Mesothelial cell of epicardium (in vitro differentiated cells): ENCODE measurements at regions not wholly inside any gene's neighbourhood (a gene's known extent, or its start where the extent isn't known, plus 50 kb on each side); places are given as distances from the start of the nearest gene placed in this dataset.

Source experiments
- DNase-seq, 2 experiments: peaks; one replicate each; pipeline ENCODE4 v3.0.0; 2021; ENCODE audit warnings: low spot score in 2 of 2; ENCODE audit not compliant: unreplicated experiment in 2 of 2
- H3K27ac Mint-ChIP-seq: 2 replicates; pipeline ENCODE4 v1.8.0; 2021; ENCODE audit warnings: mixed read lengths
- H3K27me3 Mint-ChIP-seq: 2 replicates; pipeline ENCODE4 v1.8.0; 2021; ENCODE audit warnings: low read depth, mixed read lengths
- H3K36me3 Mint-ChIP-seq: 2 replicates; pipeline ENCODE4 v1.8.0; 2021; ENCODE audit warnings: mixed read lengths
- H3K4me1 Mint-ChIP-seq: 2 replicates; pipeline ENCODE4 v1.8.0; 2021; ENCODE audit warnings: mixed read lengths
- H3K4me3 Mint-ChIP-seq: 2 replicates; pipeline ENCODE4 v1.8.0; 2021; ENCODE audit warnings: mild to moderate bottlenecking, moderate library complexity, mixed read lengths
- H3K9me3 Mint-ChIP-seq: 2 replicates; pipeline ENCODE4 v1.8.0; 2021; ENCODE audit warnings: mixed read lengths
- TF ChIP-seq, protein P1 (sequence below): fragments of 200-600 bp; sonication (generic); IDR thresholded peaks from one replicate; pipeline ENCODE4 v1.5.0; 2021; ENCODE audit warnings: antibody characterized with exemption; ENCODE audit not compliant: unreplicated experiment

DNA sequence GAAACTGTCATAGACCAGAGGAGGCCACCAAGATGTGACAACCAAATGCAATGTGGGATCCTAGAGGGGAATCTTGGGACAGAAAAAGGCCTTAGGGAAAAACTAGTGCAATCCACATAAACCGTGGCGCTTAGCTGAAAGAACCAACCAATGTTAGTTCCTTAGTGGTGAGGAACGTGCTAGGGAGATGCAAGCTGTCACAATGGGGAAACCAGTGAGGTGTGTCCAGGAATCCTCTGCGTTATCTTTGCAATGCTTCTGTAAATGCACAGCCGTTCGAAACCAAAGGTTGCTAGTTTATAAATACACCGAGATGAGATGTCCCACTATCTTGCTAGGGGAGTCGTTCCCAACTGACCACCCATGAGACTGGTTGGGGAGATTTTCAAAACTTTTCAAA is 157.0 kb upstream of the ID2 start:
- Mint-ChIP-seq H3K36me3 (no peaks in the 10 kb centered on the region), H3K27ac (no peak overlapping the region), H3K4me1 (peaks cover 16% of the 10 kb centered on the region), H3K9me3 (no peaks in the 10 kb centered on the region), H3K27me3 (no peaks in the 10 kb centered on the region), H3K4me3 (no peak overlapping the region)
- TF ChIP-seq, protein P1, sequence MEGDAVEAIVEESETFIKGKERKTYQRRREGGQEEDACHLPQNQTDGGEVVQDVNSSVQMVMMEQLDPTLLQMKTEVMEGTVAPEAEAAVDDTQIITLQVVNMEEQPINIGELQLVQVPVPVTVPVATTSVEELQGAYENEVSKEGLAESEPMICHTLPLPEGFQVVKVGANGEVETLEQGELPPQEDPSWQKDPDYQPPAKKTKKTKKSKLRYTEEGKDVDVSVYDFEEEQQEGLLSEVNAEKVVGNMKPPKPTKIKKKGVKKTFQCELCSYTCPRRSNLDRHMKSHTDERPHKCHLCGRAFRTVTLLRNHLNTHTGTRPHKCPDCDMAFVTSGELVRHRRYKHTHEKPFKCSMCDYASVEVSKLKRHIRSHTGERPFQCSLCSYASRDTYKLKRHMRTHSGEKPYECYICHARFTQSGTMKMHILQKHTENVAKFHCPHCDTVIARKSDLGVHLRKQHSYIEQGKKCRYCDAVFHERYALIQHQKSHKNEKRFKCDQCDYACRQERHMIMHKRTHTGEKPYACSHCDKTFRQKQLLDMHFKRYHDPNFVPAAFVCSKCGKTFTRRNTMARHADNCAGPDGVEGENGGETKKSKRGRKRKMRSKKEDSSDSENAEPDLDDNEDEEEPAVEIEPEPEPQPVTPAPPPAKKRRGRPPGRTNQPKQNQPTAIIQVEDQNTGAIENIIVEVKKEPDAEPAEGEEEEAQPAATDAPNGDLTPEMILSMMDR: no peak
- DNase-seq: no peak

DNA sequence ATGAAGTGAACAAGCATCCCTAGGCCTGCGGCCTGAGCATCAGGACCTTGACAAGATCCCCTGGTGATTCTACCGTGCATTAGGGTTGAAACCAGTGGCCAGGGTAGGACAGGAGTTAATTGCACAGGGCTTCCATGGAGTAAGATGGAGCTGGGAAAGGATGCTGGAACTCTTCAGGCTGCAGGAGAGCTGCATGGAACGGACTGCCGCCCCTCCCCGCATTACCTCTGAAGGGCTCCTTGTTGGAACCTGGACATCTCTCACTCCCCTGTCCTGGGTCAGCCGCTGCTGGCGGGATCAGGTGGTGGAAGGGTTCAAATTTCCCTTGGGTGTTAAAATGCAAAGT is 156.6 kb upstream of the ID2 start:
- H3K27me3 Mint-ChIP-seq: no peaks in the 10 kb centered on the region
- H3K9me3 Mint-ChIP-seq: no peaks in the 10 kb centered on the region
- H3K36me3 Mint-ChIP-seq: no peaks in the 10 kb centered on the region
- H3K27ac Mint-ChIP-seq: no peak overlapping the region
- TF ChIP-seq, protein P1: no peak
- no peak overlapping the region for H3K4me3 Mint-ChIP-seq
- peaks cover 16% of the 10 kb centered on the region for H3K4me1 Mint-ChIP-seq
- DNase-seq: no peak

DNA sequence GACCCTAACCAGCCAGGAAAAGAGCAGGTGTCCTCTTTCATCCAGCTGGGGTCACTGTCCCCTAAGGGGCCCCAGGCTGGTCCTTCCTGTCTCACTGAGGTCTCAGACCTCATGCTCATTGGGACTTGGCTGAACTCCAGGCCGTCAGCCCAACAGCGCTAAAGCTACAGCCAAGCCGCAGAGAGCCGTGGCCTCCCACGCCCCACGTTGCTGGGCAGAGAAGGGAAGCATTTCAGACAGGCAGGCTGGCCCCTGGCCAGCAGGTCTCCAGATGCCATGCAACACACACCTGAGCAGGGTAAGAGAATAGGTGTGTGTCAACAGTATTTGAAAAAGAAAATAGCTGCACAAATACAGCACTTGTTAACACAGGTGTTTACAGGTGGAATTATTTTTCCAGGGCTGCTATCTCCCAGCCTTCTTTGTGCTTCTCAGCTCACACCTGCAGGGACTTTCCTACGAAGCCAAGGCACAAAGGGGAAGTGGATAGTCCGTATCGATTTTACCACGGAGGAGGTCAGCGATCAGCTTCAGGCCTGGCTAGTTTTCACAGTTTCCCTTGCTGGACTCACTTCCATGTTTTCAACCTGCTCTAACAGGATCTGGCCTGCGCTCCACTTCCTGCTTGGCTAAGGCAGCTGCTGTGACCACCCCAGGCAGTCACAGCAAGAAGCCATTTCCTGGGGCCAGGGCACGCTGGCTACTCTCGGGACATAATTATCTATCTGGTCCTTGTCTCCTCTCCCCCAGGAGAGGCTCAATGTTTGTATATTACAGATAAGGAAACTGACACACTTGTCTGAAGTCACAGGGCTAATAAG is 156.1 kb upstream of the ID2 start:
- no peak overlapping the region for H3K4me3 Mint-ChIP-seq
- no peaks in the 10 kb centered on the region for H3K27me3 Mint-ChIP-seq
- H3K9me3 Mint-ChIP-seq: no peaks in the 10 kb centered on the region
- no peaks in the 10 kb centered on the region for H3K36me3 Mint-ChIP-seq
- TF ChIP-seq, protein P1: no peak
- peaks cover 16% of the 10 kb centered on the region for H3K4me1 Mint-ChIP-seq
- H3K27ac Mint-ChIP-seq: peak overlapping the region; percentile 67
- DNase-seq: no peak

DNA sequence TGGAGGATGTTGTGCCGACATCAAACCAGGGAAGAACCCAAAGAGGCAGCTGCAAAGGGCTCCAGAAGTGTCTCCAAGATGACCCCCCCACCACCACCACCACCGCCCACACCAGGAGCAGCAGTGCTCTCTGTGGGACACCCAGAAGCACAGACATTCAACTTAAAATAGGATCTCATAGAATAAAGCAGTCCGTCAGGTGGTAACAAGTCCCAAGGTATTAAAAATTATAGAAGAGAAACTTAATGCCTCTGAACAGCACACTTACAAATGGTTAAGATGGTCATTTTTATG is 155.5 kb upstream of the ID2 start:
- TF ChIP-seq, protein P1: no peak
- Mint-ChIP-seq H3K27ac (peak overlapping the region; percentile 67), H3K4me1 (peaks cover 16% of the 10 kb centered on the region), H3K27me3 (no peaks in the 10 kb centered on the region), H3K9me3 (peaks cover 5% of the 10 kb centered on the region), H3K36me3 (peaks cover 3% of the 10 kb centered on the region), H3K4me3 (no peak overlapping the region)
- DNase-seq: no peak

DNA sequence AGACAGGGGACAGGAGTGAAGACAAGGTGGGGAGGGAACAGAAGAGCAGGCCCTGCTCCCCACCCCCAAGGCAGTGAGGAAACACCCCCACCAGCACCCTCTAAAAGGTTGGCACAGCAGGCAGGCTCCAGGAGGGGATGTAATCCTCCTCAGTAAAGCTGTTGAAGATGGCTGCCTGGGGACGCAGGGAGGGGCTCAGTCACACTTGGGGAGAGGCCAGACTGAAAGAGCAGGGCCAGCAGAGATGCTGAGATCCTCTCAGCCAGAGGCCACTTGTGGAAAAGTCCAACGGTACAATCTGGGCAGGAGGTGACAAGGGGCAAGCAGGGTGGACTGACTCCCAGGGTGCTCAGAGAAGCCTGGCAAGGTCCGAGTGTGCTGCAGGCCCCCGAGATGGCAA is 154.8 kb upstream of the ID2 start:
- Mint-ChIP-seq H3K9me3 (peaks cover 12% of the 10 kb centered on the region), H3K27me3 (no peaks in the 10 kb centered on the region), H3K36me3 (peaks cover 3% of the 10 kb centered on the region), H3K4me1 (peaks cover 16% of the 10 kb centered on the region), H3K27ac (no peak overlapping the region), H3K4me3 (no peak overlapping the region)
- DNase-seq: no peak
- TF ChIP-seq, protein P1: no peak

DNA sequence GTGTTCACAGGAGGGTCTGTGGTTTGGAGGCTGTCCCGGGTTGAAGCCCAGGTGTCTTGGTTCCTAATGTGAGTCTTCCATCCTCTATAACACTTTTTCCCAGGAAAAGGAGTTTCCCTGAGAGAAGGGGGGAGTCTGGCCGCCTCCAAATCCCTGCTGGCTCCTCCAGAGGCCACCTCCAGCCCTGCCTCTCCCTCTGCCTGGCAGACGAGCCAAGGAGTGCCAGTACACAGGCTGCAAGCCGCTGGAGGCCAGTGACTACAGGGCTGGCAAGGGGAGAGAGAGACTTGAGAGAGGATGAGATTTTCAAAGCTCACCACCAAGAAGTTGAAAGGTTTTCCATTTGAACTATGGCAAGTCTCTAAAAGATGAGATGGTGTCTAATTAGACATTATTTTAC is 154.2 kb upstream of the ID2 start:
- Mint-ChIP-seq H3K4me3 (no peak overlapping the region), H3K9me3 (peaks cover 15% of the 10 kb centered on the region), H3K27ac (no peak overlapping the region), H3K36me3 (peaks cover 5% of the 10 kb centered on the region), H3K4me1 (peaks cover 16% of the 10 kb centered on the region), H3K27me3 (no peaks in the 10 kb centered on the region)
- no peak for DNase-seq
- TF ChIP-seq, protein P1: no peak
